MM.1S (cell line): ENCODE measurements at regions not wholly inside any gene's neighbourhood (a gene's known extent, or its start where the extent isn't known, plus 50 kb on each side); places are given as distances from the start of the nearest gene placed in this dataset.

Experiments
- DNase-seq: peaks from one replicate; pipeline ENCODE4 v3.0.0-alpha.2; 2015
- H2AFZ ChIP-seq: fragments of 300-600 bp; sonication (generic); 2 replicates; pipeline ENCODE4 v1.6.0; 2016; ENCODE audit warnings: antibody characterized with exemption, low read length
- H3F3A ChIP-seq: fragments of 300-600 bp; sonication (generic); 2 replicates; pipeline ENCODE4 v1.6.1; 2016; ENCODE audit warnings: mild to moderate bottlenecking, antibody characterized with exemption, low read length, moderate library complexity, mixed read lengths; ENCODE audit not compliant: insufficient read depth
- H3K27ac ChIP-seq: fragments of 300-600 bp; sonication (generic); 2 replicates; pipeline ENCODE4 v1.5.1; 2016; ENCODE audit warnings: mild to moderate bottlenecking, low read length
- H3K27me3 ChIP-seq: fragments of 300-600 bp; sonication (generic); replicated peaks from 2 replicates; pipeline ENCODE4 v1.6.0; 2016; ENCODE audit warnings: low read length; ENCODE audit not compliant: insufficient read depth
- H3K36me3 ChIP-seq: fragments of 300-600 bp; sonication (generic); replicated peaks from 2 replicates; pipeline ENCODE4 v1.6.1; 2016; ENCODE audit warnings: mild to moderate bottlenecking, low read length, mixed read lengths; ENCODE audit not compliant: insufficient read depth
- H3K4me1 ChIP-seq: fragments of 300-600 bp; sonication (generic); 2 replicates; pipeline ENCODE4 v1.6.1; 2016; ENCODE audit warnings: low read length, mixed read lengths
- H3K4me2 ChIP-seq: fragments of 300-600 bp; sonication (generic); 2 replicates; pipeline ENCODE4 v1.6.0; 2016; ENCODE audit warnings: low read depth, low read length
- H3K4me3 ChIP-seq: fragments of 300-600 bp; sonication (generic); 2 replicates; pipeline ENCODE4 v1.5.1; 2016; ENCODE audit warnings: low read length, mixed read lengths
- H3K79me2 ChIP-seq: fragments of 300-600 bp; sonication (generic); 2 replicates; pipeline ENCODE4 v1.6.1; 2016; ENCODE audit warnings: mixed run types, low read length, mixed read lengths
- H3K9ac ChIP-seq: fragments of 300-600 bp; sonication (generic); 2 replicates; pipeline ENCODE4 v1.6.1; 2016; ENCODE audit warnings: low read length, mixed read lengths
- H3K9me2 ChIP-seq: fragments of 300-600 bp; sonication (generic); replicated peaks from 2 replicates; pipeline ENCODE4 v1.6.1; 2016; ENCODE audit warnings: mild to moderate bottlenecking, low read length, mixed read lengths; ENCODE audit not compliant: insufficient read depth
- H3K9me3 ChIP-seq: fragments of 300-600 bp; sonication (generic); replicated peaks from 2 replicates; pipeline ENCODE4 v1.6.1; 2016; ENCODE audit warnings: mild to moderate bottlenecking, low read length, mixed read lengths; ENCODE audit not compliant: insufficient read depth
- H4K20me1 ChIP-seq: fragments of 300-600 bp; sonication (generic); 2 replicates; pipeline ENCODE4 v1.6.1; 2016; ENCODE audit warnings: mild to moderate bottlenecking, low read length, moderate library complexity, mixed read lengths; ENCODE audit not compliant: insufficient read depth
- EZH2 ChIP-seq: fragments of 300-600 bp; sonication (generic); optimal IDR thresholded peaks from 2 replicates; pipeline ENCODE3; 2017; ENCODE audit warnings: low read depth, mild to moderate bottlenecking, antibody characterized with exemption, low read length, mixed read lengths
- EZH2phosphoT487 ChIP-seq: fragments of 300-600 bp; sonication (generic); IDR thresholded peaks from 2 replicates; pipeline ENCODE4 v1.6.1; 2018; ENCODE audit warnings: antibody characterized with exemption, low read length
- TF ChIP-seq, protein P1 (sequence below): fragments of 300-600 bp; sonication (generic); IDR thresholded peaks from 2 replicates; pipeline ENCODE4 v1.5.1; 2016; ENCODE audit warnings: antibody characterized with exemption, low read length, mixed read lengths

DNA sequence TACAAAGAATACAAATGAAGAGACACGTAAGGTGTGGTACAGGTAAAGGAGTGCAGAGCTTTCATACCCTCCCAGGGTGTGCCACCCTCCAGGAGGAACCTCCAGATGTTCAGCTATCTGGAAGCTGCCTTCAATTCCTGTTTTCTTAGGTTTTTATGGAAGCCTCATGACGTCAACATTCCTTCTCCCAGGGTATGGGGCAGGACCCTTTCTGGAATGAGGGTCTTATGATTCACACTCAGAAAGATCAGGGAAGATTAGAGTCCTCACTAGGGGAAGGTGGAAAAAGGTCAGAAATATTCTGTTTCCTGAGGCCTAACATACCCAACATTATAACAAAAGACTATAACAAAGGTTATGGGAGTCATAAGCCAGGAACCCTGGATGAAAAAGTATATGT, 99.8 kb upstream of the PLCL2 start:
- no peaks in the 10 kb centered on the region for H3K9me2 ChIP-seq
- no peak for DNase-seq
- no peaks in the 10 kb centered on the region for H4K20me1 ChIP-seq
- H3K36me3 ChIP-seq: no peaks in the 10 kb centered on the region
- H3K4me1 ChIP-seq: no peaks in the 10 kb centered on the region
- H2AFZ ChIP-seq: no peak overlapping the region
- no peaks in the 10 kb centered on the region for H3K79me2 ChIP-seq
- H3K9ac ChIP-seq: no peak overlapping the region
- no peak overlapping the region for H3K27ac ChIP-seq
- TF ChIP-seq EZH2phosphoT487 (no peak), EZH2 (no peak)
- TF ChIP-seq, protein P1, sequence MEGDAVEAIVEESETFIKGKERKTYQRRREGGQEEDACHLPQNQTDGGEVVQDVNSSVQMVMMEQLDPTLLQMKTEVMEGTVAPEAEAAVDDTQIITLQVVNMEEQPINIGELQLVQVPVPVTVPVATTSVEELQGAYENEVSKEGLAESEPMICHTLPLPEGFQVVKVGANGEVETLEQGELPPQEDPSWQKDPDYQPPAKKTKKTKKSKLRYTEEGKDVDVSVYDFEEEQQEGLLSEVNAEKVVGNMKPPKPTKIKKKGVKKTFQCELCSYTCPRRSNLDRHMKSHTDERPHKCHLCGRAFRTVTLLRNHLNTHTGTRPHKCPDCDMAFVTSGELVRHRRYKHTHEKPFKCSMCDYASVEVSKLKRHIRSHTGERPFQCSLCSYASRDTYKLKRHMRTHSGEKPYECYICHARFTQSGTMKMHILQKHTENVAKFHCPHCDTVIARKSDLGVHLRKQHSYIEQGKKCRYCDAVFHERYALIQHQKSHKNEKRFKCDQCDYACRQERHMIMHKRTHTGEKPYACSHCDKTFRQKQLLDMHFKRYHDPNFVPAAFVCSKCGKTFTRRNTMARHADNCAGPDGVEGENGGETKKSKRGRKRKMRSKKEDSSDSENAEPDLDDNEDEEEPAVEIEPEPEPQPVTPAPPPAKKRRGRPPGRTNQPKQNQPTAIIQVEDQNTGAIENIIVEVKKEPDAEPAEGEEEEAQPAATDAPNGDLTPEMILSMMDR: no peak
- H3K27me3 ChIP-seq: no peaks in the 10 kb centered on the region
- H3F3A ChIP-seq: no peaks in the 10 kb centered on the region
- no peak overlapping the region for H3K4me2 ChIP-seq
- no peak overlapping the region for H3K4me3 ChIP-seq
- H3K9me3 ChIP-seq: no peaks in the 10 kb centered on the region

DNA sequence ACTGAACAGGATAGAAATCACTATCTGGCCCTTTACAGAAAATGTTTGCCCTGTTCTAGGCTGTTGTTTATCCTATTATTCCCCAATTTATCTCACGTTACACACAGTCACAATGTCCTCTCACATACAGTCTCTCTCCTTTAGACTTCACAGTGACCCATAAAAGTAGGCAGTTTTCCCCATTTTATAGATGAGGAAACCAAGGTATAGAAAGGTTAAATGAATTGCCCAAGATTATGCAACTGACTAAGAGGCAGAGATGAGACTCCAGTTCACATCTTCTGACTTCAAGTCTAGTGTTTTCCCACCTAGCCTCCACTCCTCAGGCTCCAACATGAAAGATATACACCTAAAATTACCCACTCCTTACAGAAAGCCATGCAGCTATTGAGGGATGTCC, 99.3 kb upstream of the PLCL2 start:
- DNase-seq: no peak
- Histone ChIP-seq H3K9me3 (no peaks in the 10 kb centered on the region), H3K4me2 (no peak overlapping the region), H3K27ac (no peak overlapping the region), H3F3A (no peaks in the 10 kb centered on the region), H3K4me1 (no peaks in the 10 kb centered on the region), H3K4me3 (no peak overlapping the region), H3K79me2 (no peaks in the 10 kb centered on the region), H2AFZ (no peak overlapping the region), H3K27me3 (no peaks in the 10 kb centered on the region), H4K20me1 (no peaks in the 10 kb centered on the region), H3K9ac (no peak overlapping the region), H3K36me3 (no peaks in the 10 kb centered on the region), H3K9me2 (no peaks in the 10 kb centered on the region)
- TF ChIP-seq EZH2 (no peak), EZH2phosphoT487 (no peak)
- TF ChIP-seq, protein P1: no peak

DNA sequence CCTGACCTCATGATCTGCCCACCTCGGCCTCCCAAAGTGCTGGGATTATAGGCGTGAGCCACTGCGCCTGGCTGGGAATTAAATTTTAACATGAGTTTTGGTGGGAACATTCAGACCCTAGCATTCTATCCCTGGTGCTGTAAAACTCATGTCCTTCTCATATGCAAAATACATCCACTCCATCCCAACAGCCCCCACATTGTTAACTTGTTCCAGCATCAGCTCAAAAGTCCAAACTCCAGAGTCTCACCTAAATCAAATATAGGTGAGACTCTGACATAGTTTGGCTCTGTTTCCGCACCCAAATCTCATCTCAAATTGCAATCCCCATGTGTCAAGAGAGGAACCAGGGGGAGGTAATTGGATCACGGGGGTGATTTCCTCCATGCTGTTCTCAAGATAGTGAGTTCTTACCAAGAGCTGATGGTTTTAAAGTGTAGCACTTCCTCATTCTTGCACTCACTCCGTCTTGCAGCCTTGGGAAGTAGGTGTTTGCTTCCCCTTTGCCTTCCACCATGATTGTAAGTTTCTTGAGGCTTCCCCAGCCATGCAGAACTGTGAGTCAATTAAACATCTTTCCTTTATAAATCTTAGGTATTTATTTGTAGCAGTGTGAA, 96.2 kb upstream of the PLCL2 start:
- no peaks in the 10 kb centered on the region for H3F3A ChIP-seq
- TF ChIP-seq, protein P1: no peak
- no peak for TF ChIP-seq EZH2
- TF ChIP-seq EZH2phosphoT487: no peak
- H3K4me3 ChIP-seq: no peak overlapping the region
- no peaks in the 10 kb centered on the region for H3K4me1 ChIP-seq
- H3K4me2 ChIP-seq: no peak overlapping the region
- no peaks in the 10 kb centered on the region for H3K79me2 ChIP-seq
- H3K36me3 ChIP-seq: no peaks in the 10 kb centered on the region
- no peaks in the 10 kb centered on the region for H3K9me3 ChIP-seq
- H3K27me3 ChIP-seq: no peaks in the 10 kb centered on the region
- no peak overlapping the region for H3K9ac ChIP-seq
- H3K27ac ChIP-seq: no peak overlapping the region
- H2AFZ ChIP-seq: no peak overlapping the region
- H4K20me1 ChIP-seq: no peaks in the 10 kb centered on the region
- DNase-seq: no peak
- H3K9me2 ChIP-seq: no peaks in the 10 kb centered on the region
